ENCODE measurements at regions not wholly inside any gene's neighbourhood (a gene's known extent, or its start where the extent isn't known, plus 50 kb on each side); places are given as distances from the start of the nearest gene placed in this dataset.
A peak's percentile ranks its signal among the peaks of the same experiment; 100 is the strongest.
"Not testable (repeated sequence)": the region's sequence is repeated elsewhere in the genome, so short reads cannot be mapped to it uniquely, and the experiment has no call there.

DNA sequence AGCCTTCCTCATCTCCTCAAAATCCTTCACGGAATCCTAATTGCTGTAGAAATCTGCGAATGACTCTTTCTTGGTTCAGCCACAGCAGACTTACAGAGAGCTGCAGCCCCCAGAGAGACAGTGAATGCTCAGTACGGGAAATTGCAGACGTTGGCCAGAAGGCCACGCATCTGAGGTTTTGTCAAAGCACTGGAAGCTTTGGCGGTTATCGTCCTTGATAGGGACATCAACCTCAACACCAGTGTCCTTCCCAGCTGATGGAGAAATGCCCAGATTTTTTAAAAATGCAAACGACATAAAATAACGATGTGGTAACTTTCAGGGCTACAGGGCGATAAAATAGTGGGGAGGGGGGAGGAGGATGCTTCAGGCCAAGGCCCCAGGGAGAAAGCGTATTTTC, 166.6 kb upstream of the CIBAR2 start:
- no peak for ATAC-seq

- no peak for ATAC-seq
These were observed 167.1 kb upstream of the CIBAR2 start for GRCh38 chr16:85279402-85279801.

GRCh38 chr16:85279825-85280545, 167.7 kb upstream of the CIBAR2 start:
- no peak for ATAC-seq

DNA sequence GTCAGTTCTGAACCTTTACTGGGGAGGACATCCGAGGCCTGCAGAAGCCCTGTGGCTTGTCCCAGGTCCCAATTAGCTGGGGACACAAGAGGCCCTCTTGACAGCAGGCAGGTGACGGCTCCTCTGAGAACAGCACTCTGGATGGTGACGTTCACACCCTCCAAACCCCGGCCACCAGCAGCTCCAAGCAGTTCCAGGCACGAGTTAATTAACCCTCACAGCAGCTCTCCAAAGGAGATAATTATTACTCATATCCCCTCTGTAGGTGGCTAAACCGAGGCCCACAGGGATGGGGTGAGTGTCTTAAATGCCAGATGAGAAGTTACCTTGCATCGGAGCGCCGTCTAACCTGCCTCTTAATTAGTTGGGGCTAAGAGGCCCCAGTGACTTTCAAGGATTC, 168.9 kb upstream of the CIBAR2 start:
- no peak for ATAC-seq

GRCh38 chr16:85282842-85283241, 170.6 kb upstream of the CIBAR2 start:
- ATAC-seq, result no peak

DNA sequence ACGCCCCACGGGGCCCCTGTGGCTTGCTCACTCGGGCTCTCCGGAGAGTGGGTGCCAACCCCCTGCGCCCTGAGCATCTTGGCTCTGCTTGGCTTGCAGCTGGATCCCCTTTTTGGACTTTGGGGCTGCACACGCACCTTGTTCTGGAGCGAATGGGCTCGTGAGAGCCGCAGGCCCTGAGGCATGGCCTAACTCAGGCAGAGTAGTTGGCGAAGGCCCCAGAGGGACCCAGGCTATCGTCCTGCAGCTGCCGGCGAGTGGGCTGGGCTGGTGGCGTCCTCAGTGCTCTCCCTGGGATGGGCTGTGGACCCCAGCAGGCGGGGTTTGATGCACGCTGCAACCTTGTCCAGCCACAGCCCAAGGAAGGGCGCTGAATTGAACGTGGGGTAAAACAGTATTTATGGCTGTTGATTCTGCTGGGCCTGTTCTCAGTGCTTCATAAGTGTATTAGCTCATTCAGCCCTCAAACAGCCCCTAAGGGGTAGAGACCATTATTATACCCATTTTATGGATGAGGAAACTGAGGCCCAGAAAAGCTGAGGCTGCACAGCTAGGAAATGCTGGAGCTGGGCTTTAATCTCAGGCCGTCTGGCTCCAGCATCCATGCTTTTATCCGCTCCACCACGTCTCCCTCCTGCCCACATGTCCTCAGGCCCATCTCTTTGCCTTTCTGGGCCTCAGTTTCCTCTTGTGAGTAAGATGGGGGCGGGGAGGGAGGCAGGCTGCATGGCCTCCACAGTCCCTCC, 171.2 kb upstream of the CIBAR2 start:
- ATAC-seq, result no peak

- no peak for ATAC-seq
These were observed 172.0 kb upstream of the CIBAR2 start for GRCh38 chr16:85284141-85284817.

GRCh38 chr16:85285681-85286065, 173.4 kb upstream of the CIBAR2 start:
- no peak for ATAC-seq

DNA sequence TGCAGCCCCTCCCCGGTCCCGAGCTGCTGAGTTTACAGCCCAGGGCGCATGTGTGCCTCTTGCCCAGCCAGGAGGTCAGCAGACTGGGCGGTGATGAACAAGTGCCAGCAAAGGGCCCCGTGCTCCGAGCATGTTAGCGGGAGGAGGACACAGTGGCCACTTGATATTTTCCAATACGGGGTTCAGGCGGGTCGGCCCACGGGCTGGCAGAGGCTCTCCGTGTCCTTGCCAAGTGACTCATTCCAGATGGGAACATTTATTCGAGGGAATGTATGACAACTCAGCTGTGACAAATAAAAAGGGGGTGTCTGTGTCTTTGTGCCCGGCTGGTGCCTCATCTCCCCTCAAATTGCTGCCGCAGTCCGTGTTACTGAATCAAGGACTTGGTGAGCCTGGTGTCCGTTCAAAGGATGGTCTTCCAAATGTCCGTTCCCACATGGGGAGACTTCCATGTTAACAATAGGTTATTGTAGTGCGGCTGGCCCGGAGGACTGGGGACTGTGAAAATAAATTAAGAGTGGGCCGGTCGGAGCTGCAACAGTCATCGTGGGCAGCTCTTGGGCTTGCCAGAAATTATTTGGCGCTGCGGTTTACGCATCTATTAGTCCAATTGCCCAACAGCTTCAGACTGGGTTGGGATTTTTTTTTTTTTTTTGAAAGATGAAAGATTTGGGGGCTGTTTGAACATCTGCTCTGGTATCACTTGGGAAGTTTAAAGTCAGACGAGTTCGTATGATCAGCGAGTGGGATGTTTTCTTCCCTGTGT, 174.0 kb upstream of the CIBAR2 start:
- ATAC-seq, result no peak

DNA sequence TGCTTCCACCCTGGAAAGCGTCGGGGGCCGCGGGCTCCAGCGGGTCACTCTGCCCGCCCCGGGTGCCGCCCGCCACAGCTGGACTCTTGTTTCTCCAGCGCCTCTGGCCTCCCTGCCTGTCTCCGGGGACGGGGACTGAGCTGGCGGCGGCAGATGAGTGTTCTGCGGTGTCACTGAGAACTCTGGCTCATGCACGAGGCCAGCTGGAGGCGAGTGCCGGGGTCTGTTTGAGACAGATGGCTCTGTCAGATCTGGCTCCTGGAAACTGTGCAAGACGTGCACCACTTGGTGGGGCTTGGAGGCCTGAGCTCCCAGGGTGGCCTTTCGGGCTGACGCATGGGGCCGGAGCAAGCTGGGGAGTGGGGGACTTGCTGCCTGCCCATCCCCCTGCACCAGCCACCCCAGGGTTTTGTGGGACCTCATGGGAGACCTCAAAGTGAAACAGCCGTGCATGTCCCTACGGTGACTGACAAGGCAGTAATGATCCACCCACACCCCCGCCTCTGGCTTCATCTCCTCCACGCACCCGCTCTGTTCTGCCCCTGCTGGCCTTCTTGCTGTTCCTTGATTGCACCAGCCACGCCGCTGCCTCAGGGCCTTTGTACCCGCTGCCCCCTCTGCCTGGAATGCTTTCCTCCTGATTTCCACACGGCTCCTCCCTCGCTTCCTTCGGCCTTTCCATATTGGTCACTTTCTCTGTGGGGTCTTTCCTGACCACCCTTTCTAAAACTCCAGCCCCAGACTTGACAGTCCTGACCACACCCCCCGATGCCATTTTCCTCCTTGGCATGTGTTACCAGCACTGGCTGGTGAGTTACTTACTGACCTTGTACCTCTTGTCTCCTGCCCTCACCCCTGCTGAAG, 174.9 kb upstream of the CIBAR2 start:
- ATAC-seq, result no peak

- ATAC-seq, result not testable (repeated sequence)
These were observed 175.5 kb upstream of the CIBAR2 start for GRCh38 chr16:85287815-85288109.

- ATAC-seq, result no peak
These were observed 176.1 kb upstream of the CIBAR2 start for GRCh38 chr16:85288341-85288868.

- ATAC-seq, result no peak
These were observed 176.8 kb upstream of the CIBAR2 start for GRCh38 chr16:85288869-85289660.

- ATAC-seq, result no peak
These were observed 177.7 kb upstream of the CIBAR2 start for GRCh38 chr16:85289760-85290625.

- no peak for ATAC-seq
These were observed 178.5 kb upstream of the CIBAR2 start for GRCh38 chr16:85290626-85291301.

- peak in 1 of 2 donors; percentile 25 for ATAC-seq
These were observed 179.3 kb upstream of the CIBAR2 start for GRCh38 chr16:85291302-85292148.

DNA sequence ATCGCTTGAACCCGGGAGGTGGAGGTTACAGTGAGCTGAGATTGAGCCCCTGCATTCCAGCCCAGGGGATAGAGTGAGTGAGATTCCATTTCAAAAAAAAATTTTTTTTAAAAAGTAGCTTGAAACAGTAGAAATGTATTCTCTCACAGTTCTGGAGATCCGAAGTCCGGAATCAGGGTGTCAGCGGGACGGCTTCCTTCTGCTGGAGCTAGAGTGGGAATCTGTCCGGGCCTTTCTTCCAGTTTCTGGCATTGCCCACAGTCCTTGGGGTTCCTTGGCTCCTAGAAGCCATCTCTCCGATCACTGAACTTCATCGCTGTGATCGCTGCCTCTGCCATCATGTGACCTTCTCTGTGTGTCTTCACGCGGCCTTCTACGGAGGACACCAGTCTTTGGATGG, 181.2 kb upstream of the CIBAR2 start:
- ATAC-seq, result no peak

- no peak for ATAC-seq
These were observed 181.8 kb upstream of the CIBAR2 start for GRCh38 chr16:85293904-85294642.

Measured in activated CD4-positive, CD25-positive, alpha-beta regulatory T cell treated with anti-CD3 and anti-CD28 coated beads, Interleukin-2, amount 50 U/mL, for 24 hours (primary cell).